CD4-positive, alpha-beta T cell treated with Interleukin-4 for 4 hours (primary cell): ENCODE measurements at regions not wholly inside any gene's neighbourhood (a gene's known extent, or its start where the extent isn't known, plus 50 kb on each side); places are given as distances from the start of the nearest gene placed in this dataset.

ENCODE experiments used
- DNase-seq: peaks from one replicate; pipeline ENCODE4 v3.0.0-alpha.2; 2020

DNA sequence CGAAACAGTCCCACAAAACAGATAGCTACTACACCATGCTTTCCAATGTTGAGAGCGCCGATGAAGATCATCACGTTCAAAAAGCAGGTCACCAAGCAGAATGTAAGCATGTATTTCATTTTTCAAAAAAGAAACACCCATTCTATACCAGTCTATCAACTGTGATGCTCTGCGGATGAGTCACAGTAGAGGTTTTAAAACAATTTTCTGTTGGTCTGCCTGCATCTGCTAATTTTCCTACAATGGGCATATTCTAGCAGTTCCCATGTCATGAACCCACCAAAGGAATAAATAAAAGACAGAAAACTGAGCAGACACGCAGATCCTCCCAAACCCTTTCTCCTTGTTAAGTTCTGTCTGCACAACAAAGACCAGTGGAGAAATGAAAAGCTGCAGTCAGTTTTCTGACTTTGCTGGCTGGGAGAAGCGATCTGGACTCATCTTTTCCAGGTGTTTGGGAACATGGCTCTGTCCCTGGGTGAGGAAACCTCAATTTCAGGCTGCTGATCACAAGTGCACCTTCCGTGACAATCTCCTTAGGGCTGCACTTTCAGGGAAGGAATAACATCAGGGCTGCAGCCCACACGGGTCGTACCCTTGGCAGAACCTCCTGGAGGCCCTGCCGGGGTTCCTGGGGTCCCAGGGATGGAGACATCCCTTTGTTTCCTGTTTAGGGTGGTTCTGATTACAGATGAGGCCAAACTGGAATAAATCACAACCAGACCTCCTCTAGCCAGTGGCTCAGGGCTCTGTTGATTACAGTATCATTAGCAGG is 200.1 kb downstream of the BMP7 start:
- no peak for DNase-seq

DNA sequence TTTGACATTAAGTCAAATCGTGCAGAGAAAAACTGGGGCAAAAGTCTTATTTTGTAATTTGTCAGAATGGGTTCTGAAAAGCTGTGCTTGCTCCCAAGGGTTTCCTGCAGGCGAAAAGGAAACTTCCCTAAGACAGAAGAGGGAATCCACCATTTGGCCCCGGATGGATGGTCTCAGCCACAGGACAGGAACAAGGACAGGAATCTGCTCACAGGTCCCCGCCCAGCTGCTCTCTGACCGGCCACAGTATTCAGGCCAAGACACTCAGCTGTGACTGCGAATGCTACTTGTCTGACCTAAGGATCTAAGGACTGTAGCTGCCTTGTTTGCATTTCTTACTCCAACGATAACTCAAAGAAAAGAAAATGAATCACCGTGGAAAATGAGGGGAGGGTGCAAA is 197.0 kb downstream of the BMP7 start:
- no peak for DNase-seq

DNA sequence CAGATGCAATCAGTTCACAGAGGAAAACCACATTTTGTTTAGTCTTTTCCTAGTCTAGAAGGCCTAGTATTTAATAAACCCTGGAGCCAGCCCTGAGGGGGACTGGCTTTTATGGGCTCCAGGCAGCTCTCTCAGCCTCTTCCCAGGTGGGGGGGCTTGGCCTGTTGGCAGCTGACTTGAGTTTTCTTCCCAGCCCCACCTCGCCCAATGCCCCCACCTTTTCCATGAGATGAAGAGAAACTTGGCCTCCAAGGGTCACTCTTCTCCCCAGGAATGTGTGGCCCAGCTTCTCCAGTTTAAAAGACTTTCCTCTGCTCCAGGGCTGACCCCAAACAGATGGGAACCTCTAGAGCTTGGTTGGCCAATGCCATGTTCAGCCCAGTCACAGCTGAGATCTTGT is 196.1 kb downstream of the BMP7 start:
- no peak for DNase-seq

DNA sequence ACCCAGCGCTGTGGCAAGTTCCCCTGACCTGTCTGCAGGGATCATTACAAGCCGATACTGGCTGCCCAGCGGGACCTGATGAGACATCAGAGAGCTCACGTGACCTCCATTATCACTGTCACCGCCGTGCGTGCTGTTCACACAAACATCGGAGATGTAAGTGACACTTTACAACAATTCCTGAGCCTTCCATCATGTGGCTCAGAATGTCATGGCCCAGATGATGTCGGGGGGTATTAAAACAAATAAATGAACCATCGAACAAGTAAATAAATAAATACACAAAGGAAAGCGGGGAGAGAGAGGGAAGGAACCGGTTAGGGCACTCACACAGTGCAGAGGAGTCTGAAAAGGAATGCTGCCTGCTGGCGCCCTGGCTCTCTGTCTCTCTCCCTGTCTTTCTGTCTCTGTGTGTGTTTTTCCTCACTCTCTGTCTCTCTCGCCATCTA is 195.1 kb downstream of the BMP7 start:
- DNase-seq, result no peak

DNA sequence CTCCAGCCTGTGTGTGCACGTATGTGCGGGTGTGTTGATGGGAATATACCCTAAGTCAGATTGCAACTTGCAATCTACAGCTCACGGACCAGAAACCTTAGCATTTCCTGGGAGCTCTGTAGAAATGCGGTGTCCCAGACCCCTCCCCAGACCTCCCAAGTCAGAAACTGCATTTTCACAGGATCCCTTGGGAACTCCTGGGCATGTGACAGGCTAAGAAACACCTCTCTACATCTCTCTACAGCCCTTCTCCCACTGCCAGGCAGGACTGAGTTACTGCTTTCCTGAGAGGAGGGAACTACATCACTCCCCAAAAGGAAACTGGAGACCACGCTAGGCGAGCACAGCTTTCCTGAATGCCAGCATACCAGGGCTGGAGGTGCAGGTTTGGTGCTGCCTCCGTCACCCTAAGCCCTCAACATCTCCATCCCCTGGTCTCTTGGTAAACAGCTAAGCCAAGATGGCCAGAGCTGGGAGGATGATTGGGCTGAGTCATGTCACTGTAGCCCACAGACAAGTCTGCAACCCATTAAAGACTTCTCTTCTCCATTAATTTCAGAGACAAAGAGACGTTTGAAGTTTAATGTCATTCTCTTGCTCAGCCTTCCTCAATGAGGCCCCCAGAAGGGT is 194.4 kb downstream of the BMP7 start:
- no peak for DNase-seq

DNA sequence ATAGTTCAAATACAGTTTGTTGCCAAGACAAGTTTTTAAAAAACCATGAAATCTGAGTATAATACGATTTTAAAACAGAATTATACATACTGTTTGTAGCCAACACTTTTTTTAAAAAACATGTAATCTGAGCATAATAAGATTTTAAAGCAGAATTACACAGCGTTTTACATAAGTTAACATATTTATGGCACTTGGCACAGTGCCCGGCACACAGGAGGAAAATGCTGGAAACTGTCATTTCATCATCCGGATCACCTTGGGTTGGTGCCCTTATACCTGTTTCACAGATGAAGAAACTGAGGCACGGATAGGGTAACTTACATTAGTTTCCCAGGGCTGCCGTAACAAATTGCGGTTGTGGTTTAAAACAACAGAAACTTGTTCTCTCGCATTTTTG is 193.0 kb downstream of the BMP7 start:
- no peak for DNase-seq

DNA sequence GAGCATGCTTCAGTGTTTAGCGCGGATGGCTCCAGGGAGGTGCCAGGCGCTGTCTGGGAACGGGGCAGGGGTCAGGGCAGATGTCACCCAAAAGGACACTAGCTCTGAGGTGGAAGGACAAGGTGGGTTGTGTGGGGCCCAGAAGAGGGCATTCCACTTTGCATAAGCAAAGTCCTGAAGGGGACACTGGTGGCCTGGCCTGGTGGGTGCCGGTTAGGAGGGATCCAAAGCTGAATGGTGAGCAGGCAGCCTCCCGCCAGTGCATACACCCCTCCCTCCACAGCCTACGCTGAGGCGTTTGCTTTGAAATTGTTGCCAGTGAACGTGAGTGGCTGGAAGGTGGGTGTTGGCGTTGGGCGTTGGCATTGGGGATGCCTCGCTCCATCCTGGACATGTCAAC is 192.1 kb downstream of the BMP7 start:
- no peak for DNase-seq

DNA sequence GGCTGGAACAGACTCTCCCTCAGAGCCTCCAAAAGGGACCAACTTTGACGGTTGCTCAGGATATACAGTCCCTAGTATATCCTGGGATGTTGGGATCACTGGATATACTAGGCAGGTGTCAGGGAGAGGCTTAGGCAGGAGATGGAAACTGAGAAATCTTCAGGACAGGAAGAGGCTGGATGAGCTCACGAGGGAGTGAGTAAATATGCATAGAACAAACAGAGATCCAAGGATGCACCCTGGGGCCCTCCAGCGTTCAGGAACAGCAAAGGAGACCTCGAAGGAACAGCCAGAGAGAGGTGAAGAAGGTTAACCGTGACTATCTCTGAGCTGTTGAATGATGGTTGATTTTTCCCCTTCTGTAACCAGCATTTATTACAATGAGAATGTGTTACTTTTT is 191.3 kb downstream of the BMP7 start:
- DNase-seq, result no peak

DNA sequence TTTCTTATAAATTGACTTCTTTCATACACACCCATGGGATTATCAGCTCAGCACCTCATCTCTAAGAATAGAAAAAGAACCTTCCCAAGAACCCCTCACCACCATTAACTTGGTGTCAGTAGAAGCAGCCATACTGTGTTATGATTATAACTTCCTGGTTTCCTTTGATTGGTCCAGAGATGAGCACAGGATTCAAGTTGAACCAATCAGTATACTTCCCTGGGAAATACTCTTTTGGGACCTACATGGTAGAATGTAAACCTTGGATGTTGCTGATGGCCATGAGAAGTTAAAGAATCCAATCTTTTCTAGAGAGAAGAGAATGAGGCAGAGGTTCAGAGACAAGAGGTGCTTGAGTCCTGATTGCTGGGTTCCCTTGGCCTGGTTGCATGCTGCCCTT is 190.8 kb downstream of the BMP7 start:
- DNase-seq, result no peak

DNA sequence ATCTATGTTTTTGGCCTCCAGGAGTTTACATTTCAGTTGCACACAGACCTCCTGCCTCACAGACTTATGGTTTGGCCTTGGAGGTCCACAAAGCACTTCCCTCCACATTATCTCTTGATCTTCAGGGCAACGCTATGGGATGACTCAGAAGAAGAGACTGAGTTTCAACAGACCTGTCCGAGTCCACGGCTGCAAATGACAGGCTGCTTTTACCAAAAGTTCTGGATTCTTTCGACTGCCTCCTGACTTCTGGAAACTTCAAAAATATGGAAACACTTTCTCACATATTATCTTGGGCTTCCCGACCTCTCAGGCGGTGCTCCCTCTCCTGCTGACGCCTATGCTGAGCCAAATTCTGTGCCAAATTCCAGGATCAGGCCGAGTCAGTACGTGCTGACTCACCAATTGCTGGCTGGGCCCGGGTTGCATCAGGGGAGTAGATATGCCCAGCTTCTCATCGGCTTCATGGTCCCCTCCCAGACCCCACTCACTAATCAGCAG is 190.2 kb downstream of the BMP7 start:
- no peak for DNase-seq

DNA sequence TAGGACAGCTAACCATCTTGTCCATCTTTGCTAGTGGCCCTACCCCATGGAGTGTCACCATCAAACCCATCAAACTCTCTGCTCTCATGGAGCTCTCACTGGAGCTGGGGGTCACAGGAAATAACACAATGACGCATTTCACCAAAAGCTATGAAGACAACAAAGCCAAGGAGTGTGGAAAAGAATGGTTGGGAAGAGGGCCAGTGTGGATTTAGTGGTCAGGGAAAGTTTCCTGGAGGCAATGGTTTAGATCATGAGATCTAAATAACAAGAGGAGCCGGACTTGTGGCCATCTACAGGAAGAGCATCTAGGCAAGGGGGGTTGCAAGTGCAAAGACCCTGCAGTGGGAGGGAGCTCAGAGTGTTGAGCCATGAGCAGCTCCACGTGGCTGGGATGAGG is 189.5 kb downstream of the BMP7 start:
- DNase-seq, result no peak

DNA sequence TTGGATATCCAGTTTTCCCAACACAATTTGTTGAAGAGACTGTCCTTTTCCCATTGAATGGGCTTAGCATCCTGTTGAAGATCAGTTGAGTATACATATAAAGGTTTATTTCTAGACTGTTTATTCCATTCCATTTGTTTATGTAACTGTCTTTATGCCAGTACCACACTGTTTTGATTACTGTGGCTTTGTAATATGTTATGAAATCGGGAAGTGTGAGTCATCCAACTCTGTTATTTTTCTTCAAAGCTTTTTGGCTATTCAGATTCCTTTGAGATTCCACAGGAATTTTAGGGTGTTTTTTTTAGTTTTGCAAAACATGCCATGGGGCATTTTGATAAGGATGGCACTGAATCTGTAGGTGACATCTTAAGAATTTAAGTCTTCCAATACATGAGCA is 188.3 kb downstream of the BMP7 start:
- no peak for DNase-seq

DNA sequence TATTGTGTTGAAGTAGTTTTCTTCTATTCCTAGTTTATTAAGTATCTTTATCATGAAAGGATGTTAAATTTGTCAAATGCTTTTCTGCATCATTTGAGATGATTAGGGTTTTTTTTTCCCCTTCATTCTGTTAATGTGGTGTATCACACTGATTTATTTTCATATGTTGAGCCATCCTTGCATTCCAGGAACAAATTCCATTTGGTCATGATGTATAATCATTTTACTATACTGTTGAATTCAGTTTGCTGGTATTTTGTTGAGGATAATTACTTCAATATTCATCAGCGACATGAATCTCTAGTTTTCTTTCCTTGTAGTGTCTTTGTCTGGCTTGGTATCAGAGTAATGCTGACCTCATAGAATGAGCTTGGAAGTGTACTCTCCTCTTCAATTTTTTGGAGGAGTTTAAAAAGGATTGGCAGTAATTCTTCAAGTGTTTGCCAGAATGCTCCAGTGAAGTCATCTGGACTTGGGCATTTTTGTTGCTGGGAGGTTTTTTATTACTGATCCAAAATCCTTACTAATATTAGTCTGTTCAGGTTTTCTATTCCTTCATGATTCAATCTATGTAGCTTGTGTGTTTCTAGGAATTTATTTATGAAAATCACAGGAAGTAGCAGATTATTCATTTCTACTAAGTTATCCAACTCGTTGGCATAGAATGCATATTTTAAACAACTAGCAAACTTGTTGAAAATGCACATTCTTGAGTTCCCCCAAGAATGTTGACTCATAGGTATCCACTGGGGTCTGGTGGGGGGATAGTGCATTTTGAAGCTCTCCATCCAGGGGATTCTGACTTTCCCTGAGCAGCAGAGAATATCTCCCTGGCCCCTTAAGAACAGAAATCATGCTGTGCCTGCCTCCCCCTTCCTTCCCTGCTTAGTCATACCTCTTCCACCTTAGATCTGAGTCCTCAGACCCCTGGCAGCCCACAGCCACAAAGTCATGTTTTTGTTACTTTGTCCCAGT is 187.1 kb downstream of the BMP7 start:
- DNase-seq, result no peak

DNA sequence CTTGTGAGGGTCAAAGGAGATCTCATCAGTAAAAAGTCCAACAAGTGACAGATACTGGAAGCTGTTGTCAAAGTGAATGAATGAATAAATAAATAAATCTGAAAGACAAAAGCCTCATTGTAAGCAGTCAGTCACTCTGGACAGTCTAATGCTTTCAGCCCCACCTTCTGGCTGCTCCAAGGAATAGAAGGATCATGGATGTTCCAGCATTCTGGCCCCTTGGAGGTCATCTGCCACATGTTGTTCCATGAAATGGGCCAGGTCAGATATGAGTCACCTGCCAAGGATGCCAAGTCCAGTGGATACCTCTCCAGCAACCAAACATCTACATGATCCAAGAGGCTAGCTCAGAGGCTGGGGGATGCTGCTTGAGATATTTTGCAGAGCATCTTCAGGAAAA is 185.6 kb downstream of the BMP7 start:
- DNase-seq, result no peak

DNA sequence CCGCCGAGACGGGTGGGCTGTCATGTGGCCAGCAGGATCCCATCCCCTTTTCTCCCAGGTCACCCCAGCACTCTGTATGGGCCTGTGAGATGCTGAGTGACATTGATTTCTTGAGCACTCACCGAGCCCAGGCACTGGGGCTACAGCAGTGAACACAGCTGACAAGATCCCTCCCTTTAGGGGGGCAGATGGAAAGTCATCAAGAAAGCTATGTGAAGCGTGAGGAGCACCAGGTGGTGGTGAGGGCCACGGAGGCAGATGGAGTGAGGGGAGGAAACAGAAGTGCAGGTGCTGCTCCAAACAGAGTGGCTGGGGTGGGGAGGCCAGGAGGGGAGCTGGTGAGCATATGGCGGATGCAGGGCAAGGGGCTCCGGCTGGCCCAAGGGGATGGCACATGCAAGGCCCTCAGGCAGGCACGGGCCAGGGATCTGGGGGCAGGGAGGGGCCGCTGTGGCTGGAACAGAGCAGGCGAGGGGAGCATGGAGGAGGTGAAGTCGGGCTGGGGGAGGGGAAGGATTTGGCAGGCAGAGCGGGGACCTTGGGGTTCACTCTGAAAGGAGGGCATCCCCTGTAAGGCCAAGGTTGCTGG is 184.0 kb downstream of the BMP7 start:
- DNase-seq, result no peak

DNA sequence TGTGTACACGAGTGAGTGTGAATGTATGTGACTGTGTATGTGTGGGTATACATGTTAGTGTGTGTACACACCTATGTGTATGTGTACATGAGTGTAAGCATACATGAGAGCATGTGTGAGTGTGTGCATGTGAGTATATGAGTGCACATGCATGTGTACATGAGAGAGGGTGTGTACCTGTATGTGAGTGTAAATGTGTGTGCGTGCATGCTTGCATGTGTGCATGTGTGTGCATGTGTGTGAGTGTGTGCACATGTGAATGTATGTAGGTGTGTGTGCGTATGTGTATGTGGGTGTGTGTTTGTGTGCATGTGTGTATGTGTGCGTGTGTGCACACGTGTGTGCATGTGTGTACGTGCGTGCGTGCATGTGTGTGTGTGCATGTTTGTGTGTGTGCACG is 183.4 kb downstream of the BMP7 start:
- DNase-seq, result no peak

DNA sequence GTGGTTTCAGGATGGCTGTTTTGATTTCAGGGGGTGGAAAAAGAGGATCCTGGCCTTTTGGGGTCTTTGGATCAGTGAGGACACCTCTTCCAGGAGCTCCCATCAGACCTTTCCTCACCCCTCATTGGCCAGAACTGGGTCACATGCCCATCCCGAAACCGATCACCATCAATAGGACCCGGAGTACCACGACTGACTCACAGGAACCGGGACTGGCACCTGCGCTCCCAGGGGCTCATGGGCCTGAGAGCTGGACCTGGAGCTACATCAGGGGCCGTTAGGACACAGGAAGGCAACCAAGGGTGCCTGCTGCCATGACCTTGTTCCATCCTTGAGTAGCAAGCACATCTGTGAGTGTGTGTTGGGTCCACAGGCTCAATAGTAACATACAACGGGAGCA is 180.4 kb downstream of the BMP7 start:
- DNase-seq, result no peak

DNA sequence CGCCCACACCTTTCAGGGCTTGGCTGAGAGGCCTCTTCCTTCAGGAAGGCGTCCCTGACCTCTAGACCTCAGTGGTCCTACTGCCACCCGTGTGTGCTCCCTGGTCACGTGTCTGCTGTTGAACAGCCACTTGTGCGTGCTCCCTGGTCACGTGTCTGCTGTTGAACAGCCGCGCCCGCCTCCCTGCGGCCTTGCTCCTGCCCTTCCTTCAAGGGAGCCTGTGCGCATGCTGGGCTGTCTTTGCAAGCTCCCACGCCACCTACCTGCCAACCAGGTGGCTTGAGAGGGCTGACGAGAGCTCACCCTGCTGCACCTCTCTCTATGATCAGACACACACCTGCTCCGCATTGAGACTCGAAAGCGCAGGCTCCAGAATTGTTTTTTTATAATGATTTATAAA is 179.3 kb downstream of the BMP7 start:
- DNase-seq, result no peak

DNA sequence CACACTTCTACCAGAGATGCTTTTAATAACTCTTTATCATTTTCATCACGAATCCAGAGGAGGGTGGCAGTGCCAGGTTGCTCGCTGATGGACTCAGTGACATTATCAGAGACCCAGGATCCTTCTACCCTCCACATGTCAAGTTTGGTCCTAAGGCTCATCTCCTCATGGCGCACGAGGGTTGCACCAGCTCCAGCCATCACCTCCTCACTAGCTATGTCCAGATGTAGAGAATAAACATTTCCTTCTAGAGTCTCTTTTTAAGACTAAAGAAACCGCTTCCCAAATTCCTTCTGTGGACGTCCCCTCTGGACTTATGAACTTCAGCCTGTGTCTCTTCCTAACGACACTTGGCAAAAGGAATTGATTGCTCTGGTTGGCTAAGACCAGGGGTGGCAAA is 178.7 kb downstream of the BMP7 start:
- no peak for DNase-seq

DNA sequence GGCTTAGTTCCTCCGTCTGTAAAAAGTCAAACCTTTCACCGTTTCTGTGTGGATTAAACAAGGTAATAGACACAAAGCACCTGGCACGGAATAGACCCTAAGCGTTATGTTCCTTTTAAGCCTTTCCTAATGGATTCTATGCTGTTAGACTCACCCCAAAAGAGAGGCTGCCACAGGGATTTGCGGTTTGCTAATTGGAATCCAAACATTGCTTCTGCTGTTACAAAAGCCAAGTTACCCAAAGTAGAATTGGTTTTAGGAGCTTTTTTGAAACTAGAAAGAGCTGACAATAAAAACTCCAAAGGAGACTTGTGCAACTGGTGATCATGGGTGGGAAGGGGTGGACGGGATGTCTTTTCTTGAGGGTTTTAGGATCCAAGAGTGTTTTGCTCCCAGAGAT is 178.0 kb downstream of the BMP7 start:
- DNase-seq, result no peak

DNA sequence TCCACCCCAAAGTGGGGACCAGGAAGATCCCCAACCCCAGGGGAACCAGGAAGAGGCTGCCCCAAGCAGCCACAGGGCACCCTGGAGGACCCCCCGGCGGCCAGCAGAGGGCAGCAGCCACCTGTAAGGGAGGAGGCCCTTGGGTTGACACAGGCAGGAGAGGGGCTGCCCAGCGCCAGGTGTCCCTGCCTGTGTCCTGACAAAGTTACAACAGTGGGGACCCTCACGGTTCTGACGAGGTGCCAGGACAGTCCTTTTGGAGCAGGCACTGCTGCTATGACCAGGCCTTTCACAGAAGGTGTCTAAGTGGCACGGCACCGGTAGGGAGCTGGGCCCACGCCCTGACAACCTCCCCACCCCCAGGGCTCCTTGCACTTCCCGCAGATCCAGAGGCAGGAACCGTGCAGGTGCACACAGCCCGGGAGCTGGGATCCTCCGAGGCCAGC is 176.7 kb downstream of the BMP7 start:
- peak; percentile 10 for DNase-seq

DNA sequence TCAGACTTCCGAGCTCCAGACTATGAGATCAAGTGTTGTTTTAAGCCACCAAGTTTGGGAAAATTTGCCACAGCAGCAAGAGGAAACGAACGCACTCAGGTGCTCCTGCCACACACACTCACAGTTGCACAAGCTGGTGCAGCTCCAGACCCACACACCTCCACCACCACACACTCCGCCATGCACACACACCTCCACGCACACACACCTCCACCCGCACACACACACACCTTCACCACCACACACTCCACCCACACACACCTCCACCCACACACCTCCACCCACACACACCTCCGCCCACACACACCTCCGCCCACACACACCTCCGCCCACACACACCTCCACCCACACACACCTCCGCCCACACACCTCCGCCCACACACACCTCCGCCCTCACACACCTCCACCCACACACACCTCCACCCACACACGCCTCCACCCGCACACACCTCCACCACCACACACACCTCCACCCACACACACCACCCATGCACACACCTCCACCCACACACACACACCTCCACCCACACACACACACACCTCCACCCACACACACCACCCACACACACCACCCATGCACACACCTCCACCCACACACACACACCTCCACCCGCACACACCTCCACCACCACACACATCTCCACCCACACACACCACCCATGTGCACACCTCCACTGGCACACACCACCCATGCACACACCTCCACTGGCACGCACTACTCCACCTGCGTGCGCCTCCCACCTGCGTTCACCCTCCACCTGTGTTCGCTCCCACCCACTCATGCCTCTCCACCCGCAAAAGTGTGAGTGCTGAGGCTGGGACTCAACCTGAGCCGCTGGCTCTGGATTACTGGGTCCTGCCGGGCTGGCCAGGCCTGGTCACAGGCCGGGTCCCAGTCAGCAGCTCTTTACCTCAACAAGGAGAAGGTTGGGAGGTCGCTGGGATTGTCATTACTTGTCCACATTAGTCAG is 175.6 kb downstream of the BMP7 start:
- DNase-seq, result no peak
